IMR-90 (cell line): ENCODE measurements at regions not wholly inside any gene's neighbourhood (a gene's known extent, or its start where the extent isn't known, plus 50 kb on each side); places are given as distances from the start of the nearest gene placed in this dataset.

Source experiments
- ATAC-seq: fragments of 200-7000 bp; cut with Tn5 transposase; 2 replicates; pipeline ENCODE4 v1.9.1; 2020; ENCODE audit warnings: low read depth, mild to moderate bottlenecking, moderate library complexity
- BruUV-seq: library from RNA; stranded (reverse); fragments of 400-500 nt; replicated peaks from 2 replicates; lab custom pipeline; 2021; lab: Mats Ljungman, UMichigan
- CTCF ChIA-PET: fragments of 300-600 bp; formaldehyde crosslinking; extraction: SDS; loops from one replicate; lab custom pipeline; 2021; ENCODE audit warnings: antibody characterized with exemption; lab: Yijun Ruan, JAX
- POLR2A ChIA-PET: fragments of 300-600 bp; sonication (Branson Sonifier 250); formaldehyde crosslinking; loops from one replicate; lab custom pipeline; 2022; ENCODE audit warnings: antibody characterized with exemption; ENCODE audit not compliant: unreplicated experiment; lab: Charles Lee
- DNase-seq: peaks from one replicate; pipeline ENCODE4 v3.0.0; 2013
- H2AFZ ChIP-seq: replicated peaks from 2 replicates; pipeline ENCODE3; 2013; ENCODE audit warnings: low read length, mild to moderate bottlenecking; ENCODE audit not compliant: poor library complexity
- H2AK5ac ChIP-seq: 2 replicates; pipeline ENCODE4 v1.6.1; 2013; ENCODE audit warnings: low read depth, low read length, inconsistent platforms
- H2AK9ac ChIP-seq: replicated peaks from 2 replicates; pipeline ENCODE3; 2013; ENCODE audit warnings: mild to moderate bottlenecking, low read depth, low read length, moderate library complexity; ENCODE audit not compliant: poor library complexity
- H2BK120ac ChIP-seq: 2 replicates; pipeline ENCODE4 v1.6.1; 2013; ENCODE audit warnings: low read depth, low read length, inconsistent platforms
- H2BK15ac ChIP-seq: 3 replicates; pipeline ENCODE4 v1.6.1; 2013; ENCODE audit warnings: low read depth, low read length, inconsistent platforms
- H2BK20ac ChIP-seq: 2 replicates; pipeline ENCODE4 v1.6.1; 2013; ENCODE audit warnings: low read depth, mild to moderate bottlenecking, inconsistent platforms, low read length, moderate library complexity
- H2BK5ac ChIP-seq: 2 replicates; pipeline ENCODE4 v1.6.1; 2013; ENCODE audit warnings: mild to moderate bottlenecking, low read depth, low read length, inconsistent platforms; ENCODE audit not compliant: poor library complexity, severe bottlenecking
- H3K14ac ChIP-seq: replicated peaks from 2 replicates; pipeline ENCODE4 v1.6.1; 2013; ENCODE audit warnings: low read depth, low read length, inconsistent platforms
- H3K18ac ChIP-seq: 2 replicates; pipeline ENCODE4 v1.6.1; 2013; ENCODE audit warnings: low read depth, low read length, control low read depth
- H3K23ac ChIP-seq: 2 replicates; pipeline ENCODE4 v1.6.1; 2013; ENCODE audit warnings: low read depth, low read length, inconsistent platforms
- H3K27ac ChIP-seq: 2 replicates; pipeline ENCODE4 v1.5.1; 2013; ENCODE audit warnings: mild to moderate bottlenecking, control low read depth, low read length; ENCODE audit not compliant: insufficient read depth
- H3K27me3 ChIP-seq: 2 replicates; pipeline ENCODE4 v1.6.1; 2013; ENCODE audit warnings: low read length; ENCODE audit not compliant: control insufficient read depth, insufficient read depth
- H3K36me3 ChIP-seq: 2 replicates; pipeline ENCODE4 v1.6.1; 2013; ENCODE audit warnings: low read length, mixed read lengths; ENCODE audit not compliant: control insufficient read depth, insufficient read depth
- H3K4ac ChIP-seq: 2 replicates; pipeline ENCODE4 v1.6.1; 2013; ENCODE audit warnings: low read depth, low read length, inconsistent platforms
- H3K4me1 ChIP-seq: 2 replicates; pipeline ENCODE4 v1.6.1; 2013; ENCODE audit warnings: low read length, mixed read lengths; ENCODE audit not compliant: control insufficient read depth, insufficient read depth
- H3K4me2 ChIP-seq: 2 replicates; pipeline ENCODE4 v1.6.1; 2013; ENCODE audit warnings: low read depth, mild to moderate bottlenecking, control low read depth, low read length, moderate library complexity
- H3K4me3 ChIP-seq: 2 replicates; pipeline ENCODE4 v1.5.1; 2013; ENCODE audit warnings: low read depth, mild to moderate bottlenecking, control low read depth, low read length, moderate library complexity; ENCODE audit not compliant: insufficient read depth
- H3K56ac ChIP-seq: 2 replicates; pipeline ENCODE4 v1.6.1; 2013; ENCODE audit warnings: low read length, inconsistent platforms; ENCODE audit not compliant: insufficient read depth; ENCODE audit errors: extremely low read depth
- H3K79me1 ChIP-seq, 2 experiments: 2 replicates each; pipeline ENCODE4 v1.6.1; 2013; ENCODE audit warnings: low read length in 2 of 2, inconsistent platforms in 1 of 2, low read depth in 1 of 2
- H3K9ac ChIP-seq: 2 replicates; pipeline ENCODE4 v1.6.1; 2013; ENCODE audit warnings: low read depth, low read length, control low read depth
- H3K9me1 ChIP-seq: 2 replicates; pipeline ENCODE4 v1.6.1; 2013; ENCODE audit warnings: low read length, inconsistent platforms; ENCODE audit not compliant: insufficient read depth
- H3K9me3 ChIP-seq: 2 replicates; pipeline ENCODE4 v1.6.1; 2013; ENCODE audit warnings: low read length; ENCODE audit not compliant: control insufficient read depth, insufficient read depth
- H4K20me1 ChIP-seq: 2 replicates; pipeline ENCODE4 v1.6.1; 2013; ENCODE audit warnings: low read length, inconsistent platforms; ENCODE audit not compliant: insufficient read depth
- H4K5ac ChIP-seq: 2 replicates; pipeline ENCODE4 v1.6.1; 2013; ENCODE audit warnings: mild to moderate bottlenecking, low read depth, low read length, control low read depth
- H4K8ac ChIP-seq, 2 experiments: 2 replicates each; pipeline ENCODE4 v1.6.1; 2013; ENCODE audit warnings: low read depth in 2 of 2, low read length in 2 of 2, control low read depth in 1 of 2, inconsistent platforms in 1 of 2
- H4K91ac ChIP-seq: 2 replicates; pipeline ENCODE4 v1.6.1; 2013; ENCODE audit warnings: low read depth, low read length, inconsistent platforms; ENCODE audit not compliant: insufficient read depth
- BHLHE40 ChIP-seq: fragments of 150-350 bp; IDR thresholded peaks from 2 replicates; pipeline ENCODE4 v1.6.1; 2016; ENCODE audit warnings: mild to moderate bottlenecking, low read depth, low read length
- CEBPB ChIP-seq: IDR thresholded peaks from 2 replicates; pipeline ENCODE4 v1.6.1; 2012; ENCODE audit warnings: low read depth, low read length, improper control_type of control experiment
- CHD1 ChIP-seq: IDR thresholded peaks from 2 replicates; pipeline ENCODE4 v1.6.1; 2012; ENCODE audit warnings: low read depth, low read length, improper control_type of control experiment
- FOS ChIP-seq: fragments of 150-350 bp; IDR thresholded peaks from 2 replicates; pipeline ENCODE4 v1.6.1; 2016; ENCODE audit warnings: low read depth, low read length
- MAFK ChIP-seq: IDR thresholded peaks from 2 replicates; pipeline ENCODE4 v1.6.1; 2012; ENCODE audit warnings: low read depth, low read length, improper control_type of control experiment
- MAZ ChIP-seq: IDR thresholded peaks from 2 replicates; pipeline ENCODE4 v1.6.1; 2012; ENCODE audit warnings: low read depth, mild to moderate bottlenecking, low read length, improper control_type of control experiment, moderate library complexity, borderline replicate concordance
- MXI1 ChIP-seq: IDR thresholded peaks from 2 replicates; pipeline ENCODE4 v1.6.1; 2012; ENCODE audit warnings: low read depth, mild to moderate bottlenecking, low read length, moderate library complexity, borderline replicate concordance
- NFE2L2 ChIP-seq: fragments of 150-350 bp; IDR thresholded peaks from 2 replicates; pipeline ENCODE4 v1.6.1; 2016; ENCODE audit warnings: low read depth, mild to moderate bottlenecking, low read length
- POLR2A ChIP-seq: IDR thresholded peaks from 2 replicates; pipeline ENCODE4 v1.6.1; 2012; ENCODE audit warnings: mild to moderate bottlenecking, low read depth, low read length
- RAD21 ChIP-seq: IDR thresholded peaks from 2 replicates; pipeline ENCODE4 v1.6.1; 2012; ENCODE audit warnings: low read length, improper control_type of control experiment
- RCOR1 ChIP-seq: IDR thresholded peaks from 2 replicates; pipeline ENCODE4 v1.6.1; 2012; ENCODE audit warnings: mild to moderate bottlenecking, low read length, improper control_type of control experiment; ENCODE audit not compliant: insufficient replicate concordance
- RFX5 ChIP-seq: IDR thresholded peaks from 2 replicates; pipeline ENCODE4 v1.8.0; 2012; ENCODE audit warnings: low read depth, mild to moderate bottlenecking, low read length, moderate library complexity
- SMC3 ChIP-seq: fragments of 150-350 bp; IDR thresholded peaks from 2 replicates; pipeline ENCODE4 v1.6.1; 2016; ENCODE audit warnings: low read depth, mild to moderate bottlenecking, antibody characterized with exemption, low read length, moderate library complexity
- WGBS, 2 experiments: methylation state at CpG; one replicate each; pipeline versions ENCODE4 v1.1.5 to v1.1.7; 2013; ENCODE audit warnings: missing lambda C conversion rate in 2 of 2; ENCODE audit not compliant: insufficient read length in 1 of 2; ENCODE audit errors: extremely low coverage in 2 of 2; 5-methylcytosine and 5-hydroxymethylcytosine counted together
- dilution Hi-C: fragments of 300-500 bp; cut with HindIII; formaldehyde crosslinking; loops from one replicate; pipeline ENCODE4 v1.14.3; 2018; ENCODE audit warnings: low sequenced_read_pairs; ENCODE audit not compliant: unreplicated experiment
- in situ Hi-C: fragments of 300-500 bp; cut with MboI; formaldehyde crosslinking; loops from 3 replicates; pipeline ENCODE4 v1.14.3; 2019; ENCODE audit warnings: low sequenced_read_pairs, inconsistent platforms, mixed read lengths
- intact Hi-C: fragments of 100-400 bp; cut with micrococcal nuclease; formaldehyde crosslinking; loops from 2 replicates; pipeline ENCODE4 v1.10.0; 2022
- TF ChIP-seq, protein P1 (sequence below): fragments of 150-350 bp; IDR thresholded peaks from 2 replicates; pipeline ENCODE4 v1.6.1; 2017; ENCODE audit warnings: mild to moderate bottlenecking, antibody characterized with exemption, low read length, low read depth
- TF ChIP-seq, protein P2 (sequence below): conservative IDR thresholded peaks from 2 replicates; pipeline ENCODE4 v1.5.1; 2012; ENCODE audit warnings: mild to moderate bottlenecking, low read depth, low read length, improper control_type of control experiment
- TF ChIP-seq, protein P3 (sequence below): fragments of 150-350 bp; IDR thresholded peaks from 2 replicates; pipeline ENCODE4 v1.6.1; 2016; ENCODE audit warnings: low read depth, mild to moderate bottlenecking, low read length, moderate library complexity, borderline replicate concordance

DNA sequence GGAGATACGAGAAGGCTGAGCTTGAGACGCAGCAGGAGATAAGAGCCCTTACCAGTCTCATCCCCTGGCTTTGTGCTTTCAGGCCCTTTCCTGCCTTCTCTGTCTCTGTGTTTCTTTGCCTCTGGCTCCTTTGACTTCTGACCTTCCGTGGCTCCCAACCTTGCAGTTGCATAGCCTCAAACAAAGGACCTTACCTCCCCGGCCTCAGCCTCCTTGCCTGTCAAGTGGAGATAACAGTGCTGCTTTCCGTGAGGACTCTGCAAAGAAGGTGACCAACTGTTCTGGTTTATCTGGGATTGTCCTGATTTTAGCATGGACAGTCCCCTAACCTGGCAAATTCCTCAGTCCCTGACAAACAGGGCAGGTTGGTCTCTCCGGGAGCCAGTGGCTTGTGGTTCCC, 287.8 kb upstream of the MVB12B start:
- no peaks in the 10 kb centered on the region for H4K20me1 ChIP-seq
- H4K91ac ChIP-seq = no peak overlapping the region
- H3K9me3 ChIP-seq = 0 out of 2 replicates have a peak, but pooled peaks cover 2% of the 10 kb centered on the region
- no peaks in the 10 kb centered on the region for H3K79me1 ChIP-seq
- H3K4ac ChIP-seq = no peak overlapping the region
- DNase-seq (no peak), ATAC-seq (no peak)
- H2BK20ac ChIP-seq = no peak overlapping the region
- no peak overlapping the region for H3K4me2 ChIP-seq
- no peak overlapping the region for H3K27ac ChIP-seq
- H2BK5ac ChIP-seq = no peak overlapping the region
- no peak overlapping the region for H3K18ac ChIP-seq
- H3K14ac ChIP-seq = no peak overlapping the region
- no peak overlapping the region for H3K4me3 ChIP-seq
- TF ChIP-seq SMC3 (no peak), MAFK (no peak), NFE2L2 (no peak), CEBPB (no peak), RAD21 (no peak), FOS (no peak), RFX5 (no peak), RCOR1 (no peak), BHLHE40 (no peak), MXI1 (no peak), CHD1 (no peak), POLR2A (no peak), MAZ (no peak)
- TF ChIP-seq, protein P1, sequence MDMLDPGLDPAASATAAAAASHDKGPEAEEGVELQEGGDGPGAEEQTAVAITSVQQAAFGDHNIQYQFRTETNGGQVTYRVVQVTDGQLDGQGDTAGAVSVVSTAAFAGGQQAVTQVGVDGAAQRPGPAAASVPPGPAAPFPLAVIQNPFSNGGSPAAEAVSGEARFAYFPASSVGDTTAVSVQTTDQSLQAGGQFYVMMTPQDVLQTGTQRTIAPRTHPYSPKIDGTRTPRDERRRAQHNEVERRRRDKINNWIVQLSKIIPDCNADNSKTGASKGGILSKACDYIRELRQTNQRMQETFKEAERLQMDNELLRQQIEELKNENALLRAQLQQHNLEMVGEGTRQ = no peak
- TF ChIP-seq, protein P2, sequence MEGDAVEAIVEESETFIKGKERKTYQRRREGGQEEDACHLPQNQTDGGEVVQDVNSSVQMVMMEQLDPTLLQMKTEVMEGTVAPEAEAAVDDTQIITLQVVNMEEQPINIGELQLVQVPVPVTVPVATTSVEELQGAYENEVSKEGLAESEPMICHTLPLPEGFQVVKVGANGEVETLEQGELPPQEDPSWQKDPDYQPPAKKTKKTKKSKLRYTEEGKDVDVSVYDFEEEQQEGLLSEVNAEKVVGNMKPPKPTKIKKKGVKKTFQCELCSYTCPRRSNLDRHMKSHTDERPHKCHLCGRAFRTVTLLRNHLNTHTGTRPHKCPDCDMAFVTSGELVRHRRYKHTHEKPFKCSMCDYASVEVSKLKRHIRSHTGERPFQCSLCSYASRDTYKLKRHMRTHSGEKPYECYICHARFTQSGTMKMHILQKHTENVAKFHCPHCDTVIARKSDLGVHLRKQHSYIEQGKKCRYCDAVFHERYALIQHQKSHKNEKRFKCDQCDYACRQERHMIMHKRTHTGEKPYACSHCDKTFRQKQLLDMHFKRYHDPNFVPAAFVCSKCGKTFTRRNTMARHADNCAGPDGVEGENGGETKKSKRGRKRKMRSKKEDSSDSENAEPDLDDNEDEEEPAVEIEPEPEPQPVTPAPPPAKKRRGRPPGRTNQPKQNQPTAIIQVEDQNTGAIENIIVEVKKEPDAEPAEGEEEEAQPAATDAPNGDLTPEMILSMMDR = no peak
- TF ChIP-seq, protein P3, sequence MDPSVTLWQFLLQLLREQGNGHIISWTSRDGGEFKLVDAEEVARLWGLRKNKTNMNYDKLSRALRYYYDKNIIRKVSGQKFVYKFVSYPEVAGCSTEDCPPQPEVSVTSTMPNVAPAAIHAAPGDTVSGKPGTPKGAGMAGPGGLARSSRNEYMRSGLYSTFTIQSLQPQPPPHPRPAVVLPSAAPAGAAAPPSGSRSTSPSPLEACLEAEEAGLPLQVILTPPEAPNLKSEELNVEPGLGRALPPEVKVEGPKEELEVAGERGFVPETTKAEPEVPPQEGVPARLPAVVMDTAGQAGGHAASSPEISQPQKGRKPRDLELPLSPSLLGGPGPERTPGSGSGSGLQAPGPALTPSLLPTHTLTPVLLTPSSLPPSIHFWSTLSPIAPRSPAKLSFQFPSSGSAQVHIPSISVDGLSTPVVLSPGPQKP = no peak
- peaks cover 41% of the 10 kb centered on the region for H3K27me3 ChIP-seq
- dilution Hi-C loops = no loop called here
- H3K36me3 ChIP-seq = no peaks in the 10 kb centered on the region
- no peak overlapping the region for H4K5ac ChIP-seq
- no peaks in the 10 kb centered on the region for H3K4me1 ChIP-seq
- H3K56ac ChIP-seq = no peak overlapping the region
- no peaks in the 10 kb centered on the region for H3K9me1 ChIP-seq
- CTCF ChIA-PET = no interaction called here
- no TSS peak for BruUV-seq
- H2BK120ac ChIP-seq = no peak overlapping the region
- POLR2A ChIA-PET = no interaction called here
- intact Hi-C loops = no loop called here
- H3K23ac ChIP-seq = no peak overlapping the region
- in situ Hi-C loops = no loop called here
- no peak overlapping the region for H2BK15ac ChIP-seq
- no peak overlapping the region for H2AFZ ChIP-seq
- H2AK5ac ChIP-seq = no peak overlapping the region
- H3K9ac ChIP-seq = no peak overlapping the region
- H4K8ac ChIP-seq = no peak overlapping the region
- 50% methylated on average over 1 of the region's 6 CpGs; no CpG with 5 or more reads in 1 of the 2 experiments for WGBS, 2 experiments
- peak overlapping the region; percentile 31 for H2AK9ac ChIP-seq
